Stomach (tissue), 4 donors: ENCODE measurements at regions not wholly inside any gene's neighbourhood (a gene's known extent, or its start where the extent isn't known, plus 50 kb on each side); places are given as distances from the start of the nearest gene placed in this dataset.

Source experiments
- CTCF ChIP-seq, 7 experiments: fragments of 450-650 bp in 4 of 7; fragments of 200-600 bp in 3 of 7; sonication (generic) in 3 of 7; IDR thresholded peaks; one replicate each; pipeline ENCODE4 v1.5.1; 2016 to 2019; ENCODE audit warnings: antibody characterized with exemption in 7 of 7, control low read depth in 2 of 7, mild to moderate bottlenecking in 1 of 7
- EP300 ChIP-seq: sonication (generic); formaldehyde crosslinking; IDR thresholded peaks from one replicate; pipeline ENCODE4 v1.6.1; 2017; ENCODE audit warnings: antibody characterized with exemption
- POLR2A ChIP-seq, 4 donors: fragments of 450-650 bp; IDR thresholded peaks; one replicate each; pipeline ENCODE4 v1.6.1; 2016; ENCODE audit warnings: antibody characterized with exemption in 4 of 4, control low read depth in 2 of 4, mild to moderate bottlenecking in 1 of 4, moderate library complexity in 1 of 4
- POLR2AphosphoS5 ChIP-seq, 3 donors: sonication (generic); formaldehyde crosslinking; IDR thresholded peaks; one replicate each; pipeline ENCODE4 v1.6.1; 2016; ENCODE audit warnings: antibody characterized with exemption in 3 of 3

GRCh38 chr5:9686216-9686615, 56.1 kb upstream of the TAS2R1 start:
- no peak for TF ChIP-seq CTCF (IDR thresholded peaks at IDR 0.05)
- TF ChIP-seq POLR2AphosphoS5 (IDR thresholded peaks at IDR 0.05), result no peak
- no peak for TF ChIP-seq EP300
- TF ChIP-seq POLR2A (IDR thresholded peaks at IDR 0.05), result no peak
